K562 (cell line): ENCODE measurements at regions not wholly inside any gene's neighbourhood (a gene's known extent, or its start where the extent isn't known, plus 50 kb on each side); places are given as distances from the start of the nearest gene placed in this dataset.
A peak's percentile ranks its signal among the peaks of the same experiment; 100 is the strongest.

Experiments used
- ARID1B ChIP-seq: fragments of 450-650 bp; IDR thresholded peaks from 2 replicates; pipeline ENCODE4 v1.6.1; 2016; ENCODE audit warnings: antibody characterized with exemption, mild to moderate bottlenecking, inconsistent platforms
- ATF4 ChIP-seq: fragments of 450-650 bp; formaldehyde crosslinking; IDR thresholded peaks from 2 replicates; pipeline ENCODE4 v1.4.0; 2022; ENCODE audit warnings: mild to moderate bottlenecking, moderate library complexity
- C11orf30 ChIP-seq: fragments of 450-650 bp; IDR thresholded peaks from 2 replicates; pipeline ENCODE4 v1.6.1; 2016; ENCODE audit warnings: low read depth, mild to moderate bottlenecking
- GMEB1 ChIP-seq: fragments of 250-450 bp; sonication (Bioruptor Pico); IDR thresholded peaks from 2 replicates; pipeline ENCODE4 v1.4.0; 2020; ENCODE audit warnings: mild to moderate bottlenecking
- HDGF ChIP-seq: fragments of 450-650 bp; IDR thresholded peaks from 2 replicates; pipeline ENCODE4 v1.6.1; 2016
- HSF4 ChIP-seq: fragments of 250-450 bp; sonication (Bioruptor Pico); IDR thresholded peaks from 2 replicates; pipeline ENCODE4 v2.1.2; 2022; ENCODE audit warnings: mild to moderate bottlenecking, moderate library complexity, borderline replicate concordance
- IRF2 ChIP-seq: sonication (generic); formaldehyde crosslinking; IDR thresholded peaks from 2 replicates; pipeline ENCODE4 v1.8.1; 2022; ENCODE audit warnings: mild to moderate bottlenecking, missing genetic modification reagents
- KDM1A ChIP-seq, 2 experiments: fragments of 450-650 bp; IDR thresholded peaks; 2 replicates each; pipeline ENCODE4 v1.6.1; 2016; ENCODE audit warnings: mild to moderate bottlenecking in 2 of 2
- PBX2 ChIP-seq, 2 experiments: IDR thresholded peaks in 1 of 2; conservative IDR thresholded peaks in 1 of 2; 2 replicates each; pipeline ENCODE4 v1.6.1; 2016; ENCODE audit warnings: low read depth in 2 of 2, mild to moderate bottlenecking in 1 of 2, missing compliant biosample characterization in 1 of 2, missing genetic modification characterization in 1 of 2, moderate library complexity in 1 of 2
- POLR2G ChIP-seq: fragments of 200-400 bp; formaldehyde crosslinking; IDR thresholded peaks from 2 replicates; pipeline ENCODE4 v1.6.1; 2017; ENCODE audit warnings: low read depth, mild to moderate bottlenecking, antibody characterized with exemption, low read length, moderate library complexity
- SREBF2 ChIP-seq: sonication (generic); formaldehyde crosslinking; IDR thresholded peaks from 2 replicates; pipeline ENCODE4 v1.4.0; 2020; ENCODE audit warnings: mild to moderate bottlenecking, missing genetic modification reagents
- TCF3 ChIP-seq: sonication (generic); formaldehyde crosslinking; IDR thresholded peaks from 2 replicates; pipeline ENCODE4 v1.4.0; 2020; ENCODE audit warnings: mild to moderate bottlenecking, missing genetic modification reagents
- TEAD4 ChIP-seq, 2 experiments: sonication (generic) in 1 of 2; formaldehyde crosslinking in 1 of 2; IDR thresholded peaks; 2 replicates each; pipeline versions ENCODE4 v1.6.1 to v1.8.0; 2012 to 2022; ENCODE audit warnings: borderline replicate concordance in 1 of 2, inconsistent platforms in 1 of 2, low read length in 1 of 2, mild to moderate bottlenecking in 1 of 2, missing genetic modification reagents in 1 of 2
- ZNF318 ChIP-seq, 2 experiments: fragments of 450-650 bp; IDR thresholded peaks; 2 replicates each; pipeline ENCODE4 v1.6.1; 2016; ENCODE audit warnings: mild to moderate bottlenecking in 2 of 2, borderline replicate concordance in 1 of 2, low read depth in 1 of 2, moderate library complexity in 1 of 2

- TF ChIP-seq TEAD4 (IDR thresholded peaks at IDR 0.05; ENCODE audit: low read length) (peak; percentile 74), TEAD4 (CRISPR knock-in tag; IDR thresholded peaks at IDR 0.05; ENCODE audit: borderline replicate concordance) (no peak), C11orf30 (no peak), ARID1B (peak; percentile 84), ZNF318 (IDR thresholded peaks at IDR 0.05; ENCODE audit: borderline replicate concordance in 1 of 2, low read depth in 1 of 2) (peak in 1 of 2 experiments; percentile 64; a peak in 1 of 4 replicates), GMEB1 (no peak), POLR2G (no peak), KDM1A (IDR thresholded peaks at IDR 0.05) (peak; percentile 89 to 90), HDGF (no peak), HSF4 (CRISPR knock-in tag) (no peak), TCF3 (CRISPR knock-in tag) (peak; percentile 29; the same call in 1 of the 2 replicates), IRF2 (CRISPR knock-in tag) (no peak), ATF4 (CRISPR knock-in tag) (0 out of 2 replicates have a peak, but pooled peaks have one; percentile 27), SREBF2 (CRISPR knock-in tag) (no peak), PBX2 (CRISPR knock-in tag; IDR thresholded peaks at IDR 0.05; ENCODE audit: low read depth) (no peak), PBX2 (tag; conservative IDR thresholded peaks at IDR 0.05; ENCODE audit: low read depth) (peak; percentile 25; the same call in 1 of the 2 replicates)
Observed at GRCh38 chr2:175726223-175726622, 275.8 kb downstream of the LNPK start (continued).
